Stomach smooth muscle (tissue), 2 donors: ENCODE measurements at regions not wholly inside any gene's neighbourhood (a gene's known extent, or its start where the extent isn't known, plus 50 kb on each side); places are given as distances from the start of the nearest gene placed in this dataset.

ENCODE experiments used
- H3K27ac ChIP-seq: one replicate; pipeline ENCODE4 v1.7.0; 2013; ENCODE audit warnings: mild to moderate bottlenecking, low read length, inconsistent platforms
- H3K27me3 ChIP-seq, 2 donors: one replicate each; pipeline ENCODE4 v1.7.0; 2013; ENCODE audit warnings: low read length in 2 of 2; ENCODE audit not compliant: insufficient read depth in 2 of 2, control insufficient read depth in 1 of 2
- H3K36me3 ChIP-seq, 2 donors: one replicate each; pipeline ENCODE4 v1.7.0; 2013; ENCODE audit warnings: low read length in 2 of 2; ENCODE audit not compliant: control insufficient read depth in 2 of 2, insufficient read depth in 2 of 2
- H3K4me1 ChIP-seq: one replicate; pipeline ENCODE4 v1.7.0; 2013; ENCODE audit warnings: low read length; ENCODE audit not compliant: control insufficient read depth, insufficient read depth
- H3K4me3 ChIP-seq, 2 donors: one replicate each; pipeline ENCODE4 v1.7.0; 2013; ENCODE audit warnings: low read length in 2 of 2
- H3K9ac ChIP-seq, 2 donors: one replicate each; pipeline ENCODE4 v1.7.0; 2013; ENCODE audit warnings: low read length in 2 of 2, mild to moderate bottlenecking in 1 of 2
- H3K9me3 ChIP-seq, 2 donors: one replicate each; pipeline ENCODE4 v1.7.0; 2013; ENCODE audit warnings: low read length in 2 of 2; ENCODE audit not compliant: control insufficient read depth in 2 of 2
- donor health status: healthy.
- donor health status: Pancreatic carcinoma.

DNA sequence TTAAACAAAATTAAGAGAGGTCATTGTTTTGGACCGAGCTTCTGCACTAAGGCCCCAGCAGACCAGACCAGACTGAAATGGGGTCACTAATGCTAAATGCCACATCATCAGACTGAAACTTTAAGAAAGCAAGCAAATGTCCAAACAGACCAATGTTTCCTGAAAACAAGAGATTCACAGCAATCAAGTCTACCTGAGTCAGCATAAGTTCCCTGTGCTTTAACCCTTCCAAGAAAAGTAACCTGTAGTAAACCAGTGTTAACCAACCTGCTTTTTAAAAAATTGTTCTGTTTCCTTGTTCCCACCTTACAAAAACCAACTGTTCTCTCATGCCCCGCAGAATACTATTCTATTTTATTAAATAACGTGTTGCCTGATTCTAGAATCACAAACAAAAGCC is 241.1 kb upstream of the GADL1 start:
- Histone ChIP-seq H3K9ac (no peak overlapping the region), H3K27me3 (no peaks in the 10 kb centered on the region), H3K4me3 (no peak overlapping the region), H3K36me3 (no peaks in the 10 kb centered on the region), H3K9me3 (no peaks in the 10 kb centered on the region), H3K4me1 (no peaks in the 10 kb centered on the region), H3K27ac (no peak overlapping the region)

- Histone ChIP-seq H3K4me3 (no peak overlapping the region), H3K4me1 (no peaks in the 10 kb centered on the region), H3K36me3 (no peaks in the 10 kb centered on the region), H3K27ac (no peak overlapping the region), H3K9me3 (no peaks in the 10 kb centered on the region), H3K27me3 (no peaks in the 10 kb centered on the region), H3K9ac (no peak overlapping the region)
These were observed 243.4 kb upstream of the GADL1 start for GRCh38 chr3:31137718-31138465.

- H3K27ac ChIP-seq: no peak overlapping the region
- H3K36me3 ChIP-seq: no peaks in the 10 kb centered on the region
- no peaks in the 10 kb centered on the region for H3K9me3 ChIP-seq
- H3K4me3 ChIP-seq: no peak overlapping the region
- no peaks in the 10 kb centered on the region for H3K27me3 ChIP-seq
- H3K4me1 ChIP-seq: no peaks in the 10 kb centered on the region
- H3K9ac ChIP-seq: no peak overlapping the region
These were observed 246.0 kb upstream of the GADL1 start for GRCh38 chr3:31140470-31140869.

GRCh38 chr3:31142139-31142538 is 247.7 kb upstream of the GADL1 start:
- Histone ChIP-seq H3K4me3 (no peak overlapping the region), H3K4me1 (no peaks in the 10 kb centered on the region), H3K27me3 (no peaks in the 10 kb centered on the region), H3K9me3 (no peaks in the 10 kb centered on the region), H3K9ac (no peak overlapping the region), H3K36me3 (no peaks in the 10 kb centered on the region), H3K27ac (no peak overlapping the region)

GRCh38 chr3:31142543-31142942 is 248.1 kb upstream of the GADL1 start:
- Histone ChIP-seq H3K9ac (no peak overlapping the region), H3K4me3 (no peak overlapping the region), H3K36me3 (no peaks in the 10 kb centered on the region), H3K27me3 (no peaks in the 10 kb centered on the region), H3K9me3 (no peaks in the 10 kb centered on the region), H3K4me1 (no peaks in the 10 kb centered on the region), H3K27ac (no peak overlapping the region)

DNA sequence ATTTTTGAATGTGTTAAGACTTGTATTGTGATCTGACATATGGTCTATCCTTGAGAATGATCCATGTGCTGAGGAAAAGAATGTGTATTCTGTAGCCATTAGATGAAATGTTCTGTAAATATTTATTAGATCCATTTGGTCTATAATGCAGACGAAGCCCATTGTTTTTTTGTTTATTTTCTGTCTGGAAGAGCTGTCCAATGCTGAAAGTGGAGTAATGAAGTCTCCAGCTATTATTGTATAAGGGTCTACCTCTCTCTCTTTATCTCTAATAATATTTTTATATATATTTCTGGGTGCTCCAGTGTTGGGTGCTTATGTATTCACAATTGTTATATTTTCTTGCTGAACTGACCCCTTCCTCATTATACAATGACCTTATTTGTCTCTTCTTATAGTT is 250.6 kb upstream of the GADL1 start:
- Histone ChIP-seq H3K27me3 (no peaks in the 10 kb centered on the region), H3K9ac (no peak overlapping the region), H3K4me3 (no peak overlapping the region), H3K4me1 (no peaks in the 10 kb centered on the region), H3K27ac (no peak overlapping the region), H3K9me3 (no peaks in the 10 kb centered on the region), H3K36me3 (no peaks in the 10 kb centered on the region)

- H3K4me1 ChIP-seq: no peaks in the 10 kb centered on the region
- no peak overlapping the region for H3K9ac ChIP-seq
- no peaks in the 10 kb centered on the region for H3K27me3 ChIP-seq
- H3K27ac ChIP-seq: no peak overlapping the region
- no peaks in the 10 kb centered on the region for H3K9me3 ChIP-seq
- no peaks in the 10 kb centered on the region for H3K36me3 ChIP-seq
- no peak overlapping the region for H3K4me3 ChIP-seq
These were observed 253.1 kb upstream of the GADL1 start for GRCh38 chr3:31147550-31147949.

DNA sequence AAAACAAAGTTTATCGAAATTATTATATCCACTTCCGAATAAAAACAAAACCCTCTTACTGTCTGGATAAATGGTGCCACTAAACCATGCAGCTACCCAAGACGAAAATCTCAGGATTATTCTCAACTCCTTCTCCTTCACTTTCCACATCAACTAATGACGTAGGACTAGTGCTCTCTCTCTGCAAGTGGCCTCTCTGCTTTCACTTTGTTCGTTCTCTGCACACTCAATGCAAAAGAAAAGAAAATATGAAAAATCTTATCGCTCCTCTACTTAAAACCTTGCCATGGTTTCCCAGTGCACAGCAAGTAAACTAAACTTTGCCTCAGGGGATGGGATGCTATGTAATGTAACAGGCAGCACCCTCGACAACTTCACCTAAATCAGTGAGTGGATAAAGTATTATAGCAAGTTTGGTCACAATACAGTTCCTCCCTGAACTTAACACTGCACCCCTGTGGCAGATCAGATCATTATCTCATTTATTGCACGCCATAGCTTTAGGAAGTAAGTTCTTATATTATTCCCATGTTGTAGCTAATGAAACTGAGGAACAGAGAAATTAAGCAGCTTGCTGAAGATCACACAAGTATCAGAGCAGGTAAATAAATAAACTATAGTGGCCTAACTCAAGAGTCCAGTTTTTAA is 262.7 kb upstream of the GADL1 start:
- Histone ChIP-seq H3K9me3 (no peaks in the 10 kb centered on the region), H3K4me3 (no peak overlapping the region), H3K9ac (no peak overlapping the region), H3K27me3 (no peaks in the 10 kb centered on the region), H3K4me1 (no peaks in the 10 kb centered on the region), H3K36me3 (no peaks in the 10 kb centered on the region), H3K27ac (no peak overlapping the region)

GRCh38 chr3:31157893-31158620 is 263.6 kb upstream of the GADL1 start:
- no peak overlapping the region for H3K4me3 ChIP-seq
- H3K36me3 ChIP-seq: no peaks in the 10 kb centered on the region

DNA sequence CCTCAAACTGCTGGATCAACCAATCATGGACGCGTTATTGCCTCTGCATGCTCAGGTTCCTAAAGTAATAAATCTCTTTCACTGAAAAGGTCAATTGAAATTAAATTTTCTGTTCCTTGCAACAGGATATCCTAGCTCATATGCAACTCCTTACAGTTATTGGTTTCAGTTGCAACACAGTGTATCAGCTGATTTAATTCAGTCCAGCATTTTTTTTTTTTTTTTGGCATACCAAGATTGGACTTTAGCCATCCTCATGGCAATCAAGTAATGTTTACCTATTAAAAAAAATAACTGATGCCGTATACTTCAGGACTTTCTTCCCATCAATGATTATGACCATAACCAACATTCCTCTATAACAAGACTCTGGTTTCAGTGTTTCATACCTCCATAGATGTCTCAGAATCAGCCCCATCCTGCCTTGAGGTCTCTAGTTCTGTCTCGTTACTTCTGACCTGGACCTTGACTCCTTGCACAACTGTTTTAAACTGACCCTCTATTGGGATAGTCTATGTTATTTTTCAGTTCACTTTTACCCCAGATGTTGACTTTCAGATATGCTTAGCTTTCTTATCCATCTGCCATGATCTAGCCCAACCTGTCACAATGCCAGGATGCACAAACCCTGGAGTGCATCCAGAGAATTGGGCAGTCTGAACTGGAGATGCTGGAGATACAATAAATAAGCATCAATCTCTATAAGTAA is 265.0 kb upstream of the GADL1 start:
- no peaks in the 10 kb centered on the region for H3K27me3 ChIP-seq
- H3K4me3 ChIP-seq: no peak overlapping the region
- no peak overlapping the region for H3K27ac ChIP-seq
- H3K36me3 ChIP-seq: no peaks in the 10 kb centered on the region
- no peaks in the 10 kb centered on the region for H3K4me1 ChIP-seq
- no peak overlapping the region for H3K9ac ChIP-seq
- no peaks in the 10 kb centered on the region for H3K9me3 ChIP-seq

More at GRCh38 chr3:31157893-31158620, 263.6 kb upstream of the GADL1 start:
- Histone ChIP-seq H3K4me1 (no peaks in the 10 kb centered on the region), H3K27me3 (no peaks in the 10 kb centered on the region), H3K9me3 (no peaks in the 10 kb centered on the region), H3K27ac (no peak overlapping the region), H3K9ac (no peak overlapping the region)
